Urothelium cell line (cell line): ENCODE measurements at regions not wholly inside any gene's neighbourhood (a gene's known extent, or its start where the extent isn't known, plus 50 kb on each side); places are given as distances from the start of the nearest gene placed in this dataset.
"Not testable (repeated sequence)": the region's sequence is repeated elsewhere in the genome, so short reads cannot be mapped to it uniquely, and the experiment has no call there.

Experiments
- DNase-seq: peaks from one replicate; pipeline ENCODE4 v3.0.0; 2011; ENCODE audit warnings: low spot score, mixed read lengths
- FAIRE-seq: peaks from 2 replicates; lab custom pipeline; 2011; peaks lifted over from hg19 to GRCh38; lab: Jason Lieb, UNC

- FAIRE-seq (no peak), DNase-seq (no peak)
These were observed 467.1 kb downstream of the SUCLG1 start for GRCh38 chr2:83991992-83992391.

GRCh38 chr2:83990636-83991035 is 468.4 kb downstream of the SUCLG1 start:
- FAIRE-seq (no peak), DNase-seq (no peak)

GRCh38 chr2:83976628-83977027 is 482.5 kb downstream of the SUCLG1 start:
- FAIRE-seq, DNase-seq: not testable (repeated sequence)

DNA sequence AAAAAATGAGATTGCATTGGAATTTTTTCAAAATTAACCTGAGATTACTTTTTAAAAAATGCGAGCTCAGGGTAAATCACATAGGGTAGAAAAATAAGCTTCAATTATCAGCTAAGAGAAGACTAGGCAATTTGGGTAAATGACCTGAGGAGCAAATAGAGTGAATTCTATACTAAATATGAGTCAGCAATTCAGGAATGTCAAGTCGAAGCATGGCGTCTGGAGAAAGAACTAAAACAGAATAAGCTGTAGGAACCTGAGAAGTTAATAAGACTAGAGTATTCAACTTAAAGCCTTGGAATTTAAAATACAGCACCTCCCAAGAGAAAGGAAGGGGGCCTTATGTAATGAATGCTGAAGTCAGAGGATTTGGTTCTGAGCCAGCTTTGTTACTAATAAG is 487.0 kb downstream of the SUCLG1 start:
- DNase-seq: peak; percentile 11
- no peak for FAIRE-seq

GRCh38 chr2:83971547-83971946 is 487.5 kb downstream of the SUCLG1 start:
- DNase-seq: peak; percentile 14

GRCh38 chr2:83970217-83970929 is 488.7 kb downstream of the SUCLG1 start:
- DNase-seq (no peak), FAIRE-seq (no peak)

More at GRCh38 chr2:83971547-83971946, 487.5 kb downstream of the SUCLG1 start:
- no peak for FAIRE-seq

- DNase-seq: no peak
- FAIRE-seq: no peak
These were observed 490.0 kb downstream of the SUCLG1 start for GRCh38 chr2:83969085-83969484.

- no peak for FAIRE-seq
- DNase-seq: no peak
These were observed 491.2 kb downstream of the SUCLG1 start for GRCh38 chr2:83967854-83968253.

GRCh38 chr2:83966946-83967345 is 492.1 kb downstream of the SUCLG1 start:
- not testable (repeated sequence) for FAIRE-seq, DNase-seq

GRCh38 chr2:83961512-83961911 is 497.6 kb downstream of the SUCLG1 start:
- FAIRE-seq: no peak
- DNase-seq: no peak

GRCh38 chr2:83960371-83960770 is 498.7 kb downstream of the SUCLG1 start:
- DNase-seq: no peak
- FAIRE-seq: no peak

- no peak for DNase-seq
- no peak for FAIRE-seq
These were observed 499.8 kb downstream of the SUCLG1 start for GRCh38 chr2:83959266-83959665.

DNA sequence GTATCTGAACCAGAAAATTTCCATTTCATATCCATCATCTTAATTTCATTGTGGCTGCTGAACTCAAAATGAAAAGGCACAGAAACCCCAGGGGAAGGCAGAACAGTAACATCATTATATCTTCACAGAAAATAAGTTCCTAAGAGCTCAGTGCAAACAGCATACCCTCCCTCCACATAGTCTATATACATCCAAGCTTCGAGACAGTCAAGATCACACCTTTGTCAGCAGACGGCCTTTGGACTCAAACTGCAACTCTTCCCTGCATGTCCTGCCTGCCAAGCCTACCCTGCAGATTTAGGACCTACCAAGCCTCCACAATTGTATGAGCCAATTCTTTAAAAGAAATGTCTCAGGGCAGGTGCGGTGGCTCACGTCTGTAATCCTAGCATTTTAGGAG is 502.1 kb downstream of the SUCLG1 start:
- FAIRE-seq (no peak), DNase-seq (no peak)

DNA sequence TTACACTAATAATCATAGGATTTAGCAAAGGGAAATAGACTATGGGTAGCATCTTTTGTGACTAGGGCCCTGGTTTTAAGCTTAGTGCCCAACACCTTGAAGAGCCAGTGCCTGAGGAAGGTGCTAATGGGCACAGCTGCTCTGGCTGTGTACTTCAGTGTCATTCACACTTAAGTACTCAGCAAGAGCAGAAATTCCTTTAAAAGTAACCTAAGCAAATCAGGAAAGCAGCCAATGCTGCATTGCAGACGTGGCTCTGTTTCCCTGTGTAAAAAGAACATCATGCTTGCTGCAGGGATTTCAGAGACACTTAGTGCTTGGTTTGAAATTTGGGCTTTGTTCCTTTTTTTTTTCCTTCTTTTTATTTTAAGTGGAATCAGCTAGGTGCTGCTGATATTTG is 505.4 kb downstream of the SUCLG1 start:
- FAIRE-seq (no peak), DNase-seq (peak; percentile 8)

- FAIRE-seq (no peak), DNase-seq (no peak)
These were observed 507.6 kb downstream of the SUCLG1 start for GRCh38 chr2:83951378-83951947.

- FAIRE-seq (no peak), DNase-seq (no peak)
These were observed 509.7 kb downstream of the SUCLG1 start for GRCh38 chr2:83949361-83949760.

- DNase-seq (no peak), FAIRE-seq (no peak)
These were observed 514.9 kb downstream of the SUCLG1 start for GRCh38 chr2:83944191-83944590.

DNA sequence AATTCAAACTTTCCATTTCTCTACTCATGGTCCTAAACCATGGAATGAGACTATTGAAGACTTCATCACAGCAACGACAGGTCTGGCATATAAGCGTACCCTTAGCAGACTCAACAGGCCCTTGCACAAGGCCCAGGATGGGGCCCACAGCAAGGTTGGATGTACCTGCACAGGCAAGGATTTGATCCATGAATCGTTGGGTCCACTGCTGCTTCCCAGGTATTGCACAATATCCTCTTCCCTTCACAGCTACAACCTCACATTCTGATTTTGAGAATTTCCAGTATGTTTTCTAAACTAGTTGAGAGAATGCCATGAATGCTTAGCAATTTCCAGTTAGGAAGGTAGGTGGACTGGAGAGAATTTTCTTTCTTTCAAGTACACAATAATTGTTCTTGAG is 515.8 kb downstream of the SUCLG1 start:
- DNase-seq (no peak), FAIRE-seq (no peak)

GRCh38 chr2:83941886-83942285 is 517.2 kb downstream of the SUCLG1 start:
- FAIRE-seq: no peak
- no peak for DNase-seq

GRCh38 chr2:83933749-83934148 is 525.3 kb downstream of the SUCLG1 start:
- no peak for DNase-seq
- no peak for FAIRE-seq

GRCh38 chr2:83923531-83923930 is 535.5 kb downstream of the SUCLG1 start:
- no peak for FAIRE-seq
- no peak for DNase-seq

DNA sequence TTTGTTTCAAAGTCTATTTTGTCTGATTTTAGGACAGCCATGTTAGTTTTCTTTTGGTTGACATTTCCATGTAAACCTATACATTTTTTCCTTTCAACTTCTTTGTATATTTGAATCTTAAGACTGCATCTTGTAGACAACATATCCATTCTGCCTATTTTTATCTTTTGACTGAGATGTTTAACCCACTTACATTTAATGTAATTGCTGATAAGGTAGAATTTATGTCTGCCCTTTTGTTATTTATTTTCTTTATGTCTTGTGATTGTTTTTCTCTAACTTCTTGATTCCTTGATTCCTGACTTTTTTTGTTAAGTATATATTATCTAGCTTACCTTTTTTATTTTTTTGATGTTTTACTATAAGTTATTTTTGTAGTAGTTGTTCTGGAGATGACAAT is 542.5 kb downstream of the SUCLG1 start:
- DNase-seq (no peak), FAIRE-seq (no peak)

DNA sequence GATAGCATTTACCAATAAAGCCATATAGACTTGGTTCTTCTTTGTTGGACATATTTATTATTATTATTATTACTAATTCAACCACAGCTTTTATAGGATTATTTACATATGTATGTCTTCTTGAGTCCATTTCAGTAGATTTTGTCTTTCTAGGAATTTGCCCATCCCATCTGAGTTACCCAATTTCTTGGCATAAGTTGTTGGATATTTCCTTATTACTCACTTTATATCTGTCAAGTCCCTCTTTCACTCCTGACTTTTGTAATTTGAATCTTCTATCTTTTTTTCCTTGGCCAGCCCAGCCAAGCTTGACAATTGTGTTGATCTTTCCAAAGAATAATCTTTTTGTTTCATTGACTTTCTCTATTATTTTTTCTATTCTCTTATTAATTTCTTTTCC is 543.7 kb downstream of the SUCLG1 start:
- DNase-seq (no peak), FAIRE-seq (no peak)
